Ecto neural progenitor cell (in vitro differentiated cells): ENCODE measurements at regions not wholly inside any gene's neighbourhood (a gene's known extent, or its start where the extent isn't known, plus 50 kb on each side); places are given as distances from the start of the nearest gene placed in this dataset.

Experiments
- DNase-seq: peaks from one replicate; pipeline ENCODE4 v3.0.0-alpha.2; 2018; ENCODE audit warnings: low spot score

DNA sequence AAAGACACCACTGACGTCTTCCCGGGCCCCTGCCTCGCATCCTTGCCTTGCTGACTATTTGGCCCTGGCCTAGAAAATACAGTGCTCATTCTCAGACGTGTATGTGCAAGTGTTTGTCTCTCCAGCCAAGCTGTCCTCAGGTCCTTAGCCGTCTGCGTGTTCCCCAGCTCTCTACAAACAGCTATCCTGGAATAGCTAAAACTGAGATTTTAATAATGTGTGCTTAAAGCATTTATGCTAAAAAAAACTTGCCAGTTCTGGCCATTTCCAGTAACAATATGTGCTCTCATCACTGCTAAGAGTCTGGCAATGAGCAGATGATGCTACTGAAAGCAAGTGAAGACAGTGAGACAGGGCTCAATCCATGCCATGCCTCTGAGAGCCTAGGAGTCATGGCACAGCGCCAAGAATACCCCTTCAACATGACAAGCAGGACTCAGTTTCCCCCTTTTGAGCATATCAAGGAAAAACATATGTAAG, 55.7 kb downstream of the IRF2BP2 start:
- DNase-seq = no peak

DNA sequence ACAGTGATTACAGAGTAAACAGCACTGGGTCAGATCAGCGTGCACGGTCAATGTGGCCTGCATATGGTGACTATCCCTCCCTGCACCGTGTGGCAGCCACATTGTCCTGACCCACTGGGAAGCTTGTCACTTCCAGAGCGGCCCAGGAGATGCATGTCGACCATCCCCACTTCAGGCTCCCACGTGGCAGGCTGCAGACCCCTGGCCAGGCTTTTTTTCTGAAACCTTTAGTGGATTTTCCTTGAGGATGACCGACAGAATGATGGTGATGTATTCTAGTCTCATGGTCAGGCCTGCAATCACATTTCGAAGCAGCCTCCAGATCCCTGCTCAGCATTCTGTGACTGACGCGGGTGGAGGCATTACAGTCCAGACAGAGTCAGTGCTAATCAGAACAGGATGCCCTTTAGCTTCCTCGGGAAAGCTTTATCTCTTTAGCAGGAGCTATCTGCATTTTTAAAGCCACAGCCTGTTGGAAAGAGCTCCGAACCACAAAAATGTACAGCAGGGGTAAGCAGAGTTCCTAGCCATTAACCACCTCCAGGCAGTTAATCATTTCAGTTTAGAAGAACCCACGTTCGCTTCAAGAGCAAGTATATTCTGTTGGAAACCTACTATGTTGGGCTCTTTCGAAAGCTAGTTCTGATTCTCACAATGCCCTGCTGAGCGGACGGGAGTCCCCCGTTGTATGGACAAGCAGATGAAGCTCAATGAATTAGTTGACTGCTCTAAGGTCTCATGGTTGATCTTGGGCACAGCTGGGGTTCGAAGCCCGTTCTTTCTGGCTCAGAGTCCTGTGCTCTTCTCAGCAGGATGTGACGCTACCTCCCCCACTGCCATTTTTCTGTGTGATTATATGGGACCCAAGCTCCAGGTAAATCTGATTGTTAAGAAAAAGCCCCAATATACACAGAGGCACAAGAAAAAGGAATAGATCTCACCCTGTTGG, 56.5 kb downstream of the IRF2BP2 start:
- no peak for DNase-seq

GRCh38 chr1:234551032-234551378, 59.0 kb downstream of the IRF2BP2 start:
- DNase-seq = no peak

DNA sequence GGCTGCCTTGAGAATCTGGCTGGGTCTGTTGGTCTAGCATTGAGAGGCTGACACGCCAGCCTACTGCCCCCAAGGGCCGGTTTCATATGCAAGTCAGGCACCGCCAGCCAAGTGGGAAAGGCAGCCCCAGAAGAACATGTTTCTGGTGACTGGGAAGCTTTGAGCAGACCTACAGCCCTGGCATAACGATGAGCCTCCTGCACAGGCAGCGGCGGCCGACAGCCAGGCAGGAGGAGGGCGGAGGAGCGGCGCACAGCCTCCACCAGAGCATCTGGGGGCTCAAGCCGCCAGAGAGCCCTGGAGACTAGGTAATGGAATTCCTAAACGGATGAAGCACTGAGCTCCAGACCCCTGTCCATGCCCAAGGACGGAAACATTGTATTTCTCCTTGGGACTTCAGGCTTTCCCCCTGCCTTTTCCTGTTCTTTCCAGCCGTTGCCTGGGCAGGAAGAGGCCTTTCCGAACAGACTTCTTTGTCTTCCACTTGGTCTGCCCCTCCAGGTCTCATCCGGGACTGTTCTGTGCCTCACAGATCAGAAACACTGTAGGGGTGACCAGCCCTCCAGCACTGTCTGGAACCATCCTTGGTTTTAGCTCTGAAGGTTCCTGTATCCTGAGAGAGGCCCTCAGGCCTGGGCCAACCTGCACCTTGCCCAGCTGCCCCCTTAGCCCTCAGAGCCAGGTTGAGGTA, 59.5 kb downstream of the IRF2BP2 start:
- DNase-seq = no peak

GRCh38 chr1:234549447-234550021, 60.4 kb downstream of the IRF2BP2 start:
- DNase-seq = no peak

DNA sequence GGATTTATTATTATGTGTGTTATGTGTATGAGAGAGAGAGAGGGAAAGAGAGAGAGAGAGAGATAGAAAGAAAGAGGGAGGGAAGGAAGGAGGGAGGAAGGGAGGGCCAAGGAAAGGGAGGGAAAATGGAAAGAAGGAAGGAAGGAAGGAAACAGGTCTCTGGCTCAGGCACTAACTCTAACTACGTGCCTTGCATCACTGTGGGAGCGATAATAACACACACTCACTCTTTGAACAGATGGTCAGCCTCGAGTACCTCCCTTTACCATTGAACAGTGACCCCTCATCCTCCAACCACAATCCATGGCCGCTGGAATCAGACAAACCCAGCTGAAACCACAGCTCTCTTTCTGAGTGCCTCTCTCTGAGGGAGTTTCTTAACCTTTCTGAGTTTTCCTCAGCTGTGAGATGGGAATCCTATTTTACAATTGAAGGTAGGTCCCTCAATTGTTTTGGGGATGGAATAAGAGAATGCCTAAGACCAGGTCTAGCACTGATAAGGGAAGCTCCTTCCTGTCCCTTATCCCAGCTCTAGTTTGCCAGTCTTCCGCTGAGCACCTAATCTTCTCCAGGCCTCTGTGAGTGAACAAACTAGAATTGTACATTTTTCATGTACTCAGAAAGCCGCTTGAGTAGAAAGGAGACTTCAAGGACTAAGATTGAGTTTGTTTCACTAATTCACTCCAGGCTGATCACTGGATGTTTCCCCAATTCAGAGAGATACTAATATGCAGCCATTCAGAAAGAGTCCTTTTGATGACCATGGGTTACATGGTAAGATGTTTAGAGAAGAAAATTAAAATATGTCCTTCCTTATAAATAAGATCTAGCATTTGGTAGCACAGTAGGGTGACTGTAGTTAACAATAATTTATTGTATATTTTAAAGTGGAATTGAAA, 62.8 kb downstream of the IRF2BP2 start:
- DNase-seq = no peak

DNA sequence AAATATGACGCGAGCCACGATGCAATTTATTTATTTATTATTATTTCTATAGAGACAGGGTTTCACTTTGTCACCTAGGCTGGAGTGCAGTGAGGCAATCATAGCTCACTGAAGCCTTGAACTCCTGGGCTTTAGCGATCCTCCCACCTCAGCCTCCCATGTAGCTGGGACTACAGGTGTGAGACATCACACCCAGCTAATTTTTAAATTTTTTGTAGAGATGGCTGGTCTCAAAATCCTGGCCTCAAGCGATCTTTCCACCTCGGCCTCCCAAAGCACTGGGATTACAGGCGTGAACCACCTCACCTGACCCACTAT, 63.6 kb downstream of the IRF2BP2 start:
- no peak for DNase-seq

DNA sequence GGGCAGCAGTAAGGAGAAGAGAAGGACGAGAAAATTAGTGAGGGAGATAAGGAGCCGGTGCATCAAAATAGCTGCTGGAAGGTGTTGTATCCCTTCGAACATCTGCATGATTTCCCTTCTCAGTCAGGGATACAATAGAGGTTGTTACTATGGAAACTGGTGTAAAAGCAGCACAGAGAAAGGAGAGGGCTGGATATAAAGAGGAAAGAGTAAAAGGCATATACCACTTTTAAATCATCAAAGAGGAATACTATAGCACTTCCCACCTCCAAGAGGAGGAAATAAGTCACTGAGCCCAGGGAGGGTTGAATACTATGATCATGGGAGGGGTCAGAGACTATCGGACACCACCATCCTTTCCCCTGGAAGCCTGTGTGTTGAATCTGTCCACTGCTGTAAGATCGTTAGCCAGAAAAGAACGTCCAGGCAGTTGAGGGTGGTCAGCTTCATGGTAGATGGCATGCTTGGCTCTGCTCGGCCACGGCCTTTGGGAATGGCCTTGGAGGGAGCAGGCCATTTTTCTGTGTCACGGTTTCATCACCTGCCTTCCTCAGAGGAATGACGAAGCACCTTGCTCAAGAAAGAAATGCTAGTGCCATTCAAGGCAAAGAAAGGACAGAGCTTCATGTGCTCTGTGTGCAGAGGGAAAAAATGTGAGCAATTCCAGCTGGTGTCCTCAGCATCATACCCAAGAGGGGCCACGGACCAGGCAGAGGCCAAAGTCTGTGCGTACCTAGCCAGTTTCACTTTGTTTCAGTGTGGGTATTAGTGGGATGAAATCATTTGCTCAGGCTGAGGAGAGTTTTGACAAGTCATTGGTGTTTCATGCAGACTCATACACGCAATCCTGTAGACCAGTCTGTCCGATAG, 64.2 kb downstream of the IRF2BP2 start:
- DNase-seq = no peak

- peak; percentile 28 for DNase-seq
Observed at GRCh38 chr1:234544087-234544579, 65.2 kb upstream of the TARBP1 start.

GRCh38 chr1:234543442-234544086, 64.6 kb upstream of the TARBP1 start:
- DNase-seq = peak; percentile 31

DNA sequence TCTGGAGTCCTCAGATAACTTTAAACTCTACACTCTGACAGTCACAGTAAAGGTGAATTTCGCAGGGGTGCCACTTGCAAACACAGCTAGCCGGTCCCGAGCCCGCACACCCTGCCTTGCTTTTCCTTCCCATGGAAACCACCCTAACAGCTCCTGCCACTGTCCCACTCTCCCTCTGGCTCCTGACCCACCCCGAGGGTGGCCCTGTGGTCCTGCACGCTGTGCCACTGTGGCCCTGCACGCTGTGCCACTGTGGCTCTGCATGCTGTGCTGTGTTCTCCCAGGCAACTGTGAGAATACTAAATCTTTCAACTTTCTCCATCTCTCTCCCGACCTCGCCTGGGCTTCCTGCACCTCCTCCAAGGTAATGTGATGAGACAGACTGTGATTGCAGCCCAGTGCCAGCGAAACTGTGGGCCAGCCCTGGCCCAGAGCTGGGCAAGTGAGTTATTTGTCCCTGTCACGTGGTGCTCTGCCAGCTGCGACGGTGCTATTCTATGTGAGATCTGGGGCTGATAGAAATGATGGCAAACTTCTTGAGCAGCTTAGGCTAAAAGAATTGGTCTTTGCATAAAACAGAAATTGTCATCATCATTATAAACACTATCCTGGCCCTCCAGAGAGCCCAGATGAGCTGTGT, 63.4 kb upstream of the TARBP1 start:
- no peak for DNase-seq

DNA sequence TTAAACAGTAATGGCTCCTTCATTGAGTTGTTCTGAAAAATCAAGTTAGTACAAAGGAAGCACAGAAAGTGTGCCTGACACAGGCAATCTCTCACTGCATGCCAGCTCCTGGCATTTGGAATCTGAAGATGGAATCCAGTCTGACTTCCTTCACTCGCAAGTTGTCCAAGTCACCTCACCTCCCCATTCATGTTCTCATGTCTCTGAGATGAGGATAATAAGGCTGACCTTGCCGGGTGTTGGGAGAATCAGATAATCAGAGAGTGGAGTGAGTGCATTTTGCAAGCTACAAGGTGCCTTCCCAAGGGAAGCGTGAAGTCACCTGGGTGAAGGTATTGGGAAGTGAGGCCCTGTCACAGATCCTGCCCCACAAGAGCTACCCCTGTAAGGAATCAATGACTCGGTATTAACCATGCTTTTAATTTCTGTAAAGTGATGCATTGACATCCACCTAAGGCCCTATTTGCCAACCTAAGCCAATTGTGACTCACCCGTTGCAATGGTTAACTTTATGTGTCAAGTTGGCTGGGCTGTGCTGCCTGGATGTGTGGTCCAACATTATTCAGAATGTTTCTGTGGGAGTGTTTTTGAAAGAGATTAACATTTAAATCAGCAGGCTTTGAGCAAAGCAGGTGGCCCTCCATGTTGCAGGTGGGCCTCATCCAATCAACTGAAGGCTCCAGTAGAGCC, 62.5 kb upstream of the TARBP1 start:
- no peak for DNase-seq

GRCh38 chr1:234540404-234540762, 61.4 kb upstream of the TARBP1 start:
- no peak for DNase-seq

DNA sequence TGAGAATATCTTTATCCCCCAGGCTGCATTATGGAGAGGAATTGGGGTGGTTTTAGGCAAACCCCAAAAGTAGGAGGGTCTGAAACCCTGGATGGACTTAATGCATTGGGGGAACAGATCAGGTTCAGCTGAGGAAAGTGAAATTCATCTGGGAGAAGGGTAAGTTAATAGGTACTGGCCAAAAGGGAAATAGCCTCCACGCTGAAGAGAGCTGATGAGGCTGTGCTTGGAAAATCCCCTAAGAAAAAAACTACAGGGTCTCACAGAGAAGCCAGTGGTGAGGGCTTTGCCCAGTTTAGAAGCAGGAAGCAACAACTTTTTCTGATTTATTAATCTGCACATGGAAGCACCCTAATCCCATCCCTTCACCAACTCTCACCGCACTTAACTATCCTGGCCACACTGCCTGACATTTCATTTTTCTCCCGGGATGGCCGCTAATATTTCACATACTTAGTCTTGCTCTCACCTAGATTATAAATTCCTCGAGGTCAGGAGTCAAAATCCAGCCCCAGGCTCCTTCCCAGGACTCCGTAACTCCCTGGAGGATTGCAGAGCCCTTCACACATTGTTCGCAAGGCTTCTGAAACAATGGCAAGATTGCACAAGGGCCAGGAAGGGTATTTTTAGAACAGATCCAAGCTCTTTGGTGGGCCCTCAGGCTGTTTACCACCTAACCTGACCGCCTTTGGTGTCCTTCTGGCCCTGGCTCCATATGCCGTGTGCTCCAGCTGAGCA, 60.9 kb upstream of the TARBP1 start:
- no peak for DNase-seq

DNA sequence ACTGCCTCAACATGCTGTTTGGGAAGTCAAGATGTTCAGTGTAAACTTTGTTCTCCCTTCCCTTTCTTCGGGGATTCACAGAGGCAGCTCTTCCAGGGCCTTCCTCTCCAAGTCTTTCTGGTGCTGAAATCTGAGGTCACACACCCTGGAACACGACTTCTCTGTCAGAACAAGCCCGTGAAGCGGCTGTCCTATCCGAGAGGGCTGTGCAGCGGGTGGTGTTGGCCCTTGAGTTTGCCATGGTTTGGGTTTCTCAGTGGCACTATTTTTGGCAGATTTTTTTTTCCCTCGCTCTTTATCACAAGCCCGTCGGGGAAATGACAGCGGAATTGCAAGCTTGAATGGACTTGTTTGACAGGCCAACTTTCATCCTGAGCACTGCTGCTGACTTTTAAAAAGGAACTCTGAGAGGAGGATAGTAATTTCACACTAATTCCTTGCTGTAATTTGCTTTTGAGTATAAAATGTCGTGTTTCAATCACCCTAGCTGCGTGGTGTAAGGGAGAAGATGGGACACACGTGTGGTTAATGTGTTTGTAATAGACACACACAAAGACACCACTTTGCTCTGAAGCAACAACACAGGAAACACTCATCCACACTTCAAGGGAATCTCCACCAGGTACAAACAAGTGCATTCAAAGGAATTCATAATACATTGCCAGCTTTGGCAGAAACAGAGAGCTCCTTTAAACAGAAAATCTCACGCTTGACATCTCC, 60.1 kb upstream of the TARBP1 start:
- DNase-seq = no peak

GRCh38 chr1:234538062-234538731, 59.2 kb upstream of the TARBP1 start:
- DNase-seq = no peak

DNA sequence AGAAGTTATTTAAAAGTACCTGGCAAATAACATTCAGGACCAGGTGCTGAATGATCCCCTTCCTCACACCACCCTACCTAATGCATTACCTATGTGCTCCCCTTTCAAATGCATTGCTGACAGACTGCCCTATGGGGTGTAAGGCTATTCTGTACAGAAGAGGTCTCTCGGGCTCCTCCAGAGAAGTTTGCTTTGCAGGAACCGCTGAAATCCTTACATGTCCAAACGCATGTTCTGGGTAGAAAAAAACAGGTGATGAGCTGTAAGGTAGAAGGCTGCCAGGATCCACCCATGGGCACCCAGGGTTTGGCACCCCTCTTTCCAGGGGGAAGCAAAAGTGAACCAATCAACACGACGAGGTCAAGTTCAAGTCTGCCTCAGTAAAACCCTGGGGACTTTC, 58.3 kb upstream of the TARBP1 start:
- DNase-seq = no peak
